Activated CD4-positive, alpha-beta T cell treated with anti-CD3 and anti-CD28 coated beads, Interleukin-2, amount 50 U/mL, for 1 hour (primary cell): ENCODE measurements at regions not wholly inside any gene's neighbourhood (a gene's known extent, or its start where the extent isn't known, plus 50 kb on each side); places are given as distances from the start of the nearest gene placed in this dataset.
"Not testable (repeated sequence)": the region's sequence is repeated elsewhere in the genome, so short reads cannot be mapped to it uniquely, and the experiment has no call there.

Experiments
- DNase-seq: peaks from one replicate; pipeline ENCODE4 v3.0.0-alpha.2; 2020

- DNase-seq, result no peak
Observed at GRCh38 chr6:3921663-3922062, 72.5 kb downstream of the FAM50B start.

GRCh38 chr6:3922619-3923018 lies 73.4 kb downstream of the FAM50B start:
- DNase-seq, result not testable (repeated sequence)

- not testable (repeated sequence) for DNase-seq
Observed at GRCh38 chr6:3925223-3926149, 76.3 kb downstream of the FAM50B start.

- no peak for DNase-seq
Observed at GRCh38 chr6:3926150-3926482, 76.9 kb downstream of the FAM50B start.

GRCh38 chr6:3928111-3928510 lies 78.9 kb downstream of the FAM50B start:
- no peak for DNase-seq

GRCh38 chr6:3929281-3929798 lies 80.2 kb downstream of the FAM50B start:
- DNase-seq, result no peak

GRCh38 chr6:3937438-3937837 lies 88.3 kb downstream of the FAM50B start:
- DNase-seq, result no peak

- no peak for DNase-seq
Observed at GRCh38 chr6:3938715-3939367, 89.7 kb downstream of the FAM50B start.

GRCh38 chr6:3939368-3939958 lies 90.3 kb downstream of the FAM50B start:
- DNase-seq, result no peak

- no peak for DNase-seq
Observed at GRCh38 chr6:3939964-3940363, 90.8 kb downstream of the FAM50B start.

GRCh38 chr6:3940703-3941102 lies 91.5 kb downstream of the FAM50B start:
- no peak for DNase-seq

- no peak for DNase-seq
Observed at GRCh38 chr6:3943331-3943765, 94.2 kb downstream of the FAM50B start.

- DNase-seq, result no peak
Observed at GRCh38 chr6:3944246-3944645, 95.1 kb downstream of the FAM50B start.

- no peak for DNase-seq
Observed at GRCh38 chr6:3946778-3947177, 97.6 kb downstream of the FAM50B start.

GRCh38 chr6:3948866-3949265 lies 99.7 kb downstream of the FAM50B start:
- no peak for DNase-seq

- no peak for DNase-seq
Observed at GRCh38 chr6:3949521-3949920, 100.3 kb downstream of the FAM50B start.

- DNase-seq, result no peak
Observed at GRCh38 chr6:3956054-3956453, 106.9 kb downstream of the FAM50B start.

GRCh38 chr6:3957321-3957720 lies 108.1 kb downstream of the FAM50B start:
- DNase-seq, result no peak

- no peak for DNase-seq
Observed at GRCh38 chr6:3958255-3958654, 109.1 kb downstream of the FAM50B start.

- no peak for DNase-seq
Observed at GRCh38 chr6:3959385-3959784, 110.2 kb downstream of the FAM50B start.

GRCh38 chr6:3960754-3961361 lies 111.7 kb downstream of the FAM50B start:
- no peak for DNase-seq

GRCh38 chr6:3961581-3962215 lies 112.5 kb downstream of the FAM50B start:
- no peak for DNase-seq
